ENCODE measurements at regions not wholly inside any gene's neighbourhood (a gene's known extent, or its start where the extent isn't known, plus 50 kb on each side); places are given as distances from the start of the nearest gene placed in this dataset.

- no peak for TF ChIP-seq CTCF (conservative IDR thresholded peaks at IDR 0.05; ENCODE audit: low read length)
- no peak for TF ChIP-seq EZH2phosphoT487 (IDR thresholded peaks at IDR 0.05; ENCODE audit: borderline replicate concordance, low read depth, low read length)
Measured at GRCh38 chr17:62876673-62877405, 68.7 kb upstream of the MARCHF10 start.
